Mammary epithelial cell (primary cell): ENCODE measurements at regions not wholly inside any gene's neighbourhood (a gene's known extent, or its start where the extent isn't known, plus 50 kb on each side); places are given as distances from the start of the nearest gene placed in this dataset.
"Not testable (repeated sequence)": the region's sequence is repeated elsewhere in the genome, so short reads cannot be mapped to it uniquely, and the experiment has no call there.

ENCODE experiments used
- EZH2 ChIP-seq: IDR thresholded peaks from 2 replicates; pipeline ENCODE4 v1.6.1; 2012; ENCODE audit warnings: low read length, inconsistent platforms, borderline replicate concordance
- TF ChIP-seq, protein P1 (sequence below), 2 donors: IDR thresholded peaks in 1 of 2; conservative IDR thresholded peaks in 1 of 2; 2 replicates each; pipeline ENCODE4 v1.5.1; 2011 to 2012; ENCODE audit warnings: inconsistent platforms in 2 of 2, low read length in 2 of 2, mild to moderate bottlenecking in 2 of 2, control low read depth in 1 of 2, low read depth in 1 of 2; ENCODE audit not compliant: insufficient read depth in 1 of 2; ENCODE audit errors: extremely low read depth in 1 of 2

DNA sequence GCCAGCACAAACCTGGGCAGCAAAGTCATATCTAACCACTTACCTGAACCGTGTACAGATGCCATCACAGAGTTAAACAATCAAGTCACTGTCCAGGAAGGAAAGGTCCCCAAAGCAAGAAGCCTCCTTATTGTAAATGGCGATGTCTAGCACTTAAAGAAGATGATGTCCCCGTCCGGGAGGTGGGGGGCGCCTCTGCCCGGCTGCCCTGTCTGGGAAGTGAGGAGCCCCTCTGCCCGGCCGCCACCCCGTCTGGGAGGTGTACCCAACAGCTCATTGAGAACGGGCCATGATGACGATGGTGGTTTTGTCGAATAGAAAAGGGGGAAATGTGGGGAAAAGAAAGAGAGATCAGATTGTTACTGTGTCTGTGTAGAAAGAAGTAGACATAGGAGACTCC is 231.9 kb downstream of the SLITRK2 start:
- TF ChIP-seq, protein P1, sequence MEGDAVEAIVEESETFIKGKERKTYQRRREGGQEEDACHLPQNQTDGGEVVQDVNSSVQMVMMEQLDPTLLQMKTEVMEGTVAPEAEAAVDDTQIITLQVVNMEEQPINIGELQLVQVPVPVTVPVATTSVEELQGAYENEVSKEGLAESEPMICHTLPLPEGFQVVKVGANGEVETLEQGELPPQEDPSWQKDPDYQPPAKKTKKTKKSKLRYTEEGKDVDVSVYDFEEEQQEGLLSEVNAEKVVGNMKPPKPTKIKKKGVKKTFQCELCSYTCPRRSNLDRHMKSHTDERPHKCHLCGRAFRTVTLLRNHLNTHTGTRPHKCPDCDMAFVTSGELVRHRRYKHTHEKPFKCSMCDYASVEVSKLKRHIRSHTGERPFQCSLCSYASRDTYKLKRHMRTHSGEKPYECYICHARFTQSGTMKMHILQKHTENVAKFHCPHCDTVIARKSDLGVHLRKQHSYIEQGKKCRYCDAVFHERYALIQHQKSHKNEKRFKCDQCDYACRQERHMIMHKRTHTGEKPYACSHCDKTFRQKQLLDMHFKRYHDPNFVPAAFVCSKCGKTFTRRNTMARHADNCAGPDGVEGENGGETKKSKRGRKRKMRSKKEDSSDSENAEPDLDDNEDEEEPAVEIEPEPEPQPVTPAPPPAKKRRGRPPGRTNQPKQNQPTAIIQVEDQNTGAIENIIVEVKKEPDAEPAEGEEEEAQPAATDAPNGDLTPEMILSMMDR (conservative IDR thresholded peaks at IDR 0.05 in 1 of 2, IDR thresholded peaks at IDR 0.05 in 1 of 2; ENCODE audit: extremely low read depth in 1 of 2, insufficient read depth in 1 of 2, low read depth in 1 of 2, low read length in 2 of 2): not testable (repeated sequence)
- not testable (repeated sequence) for TF ChIP-seq EZH2
